Left ventricle myocardium superior (tissue), 1 donor: ENCODE measurements at regions not wholly inside any gene's neighbourhood (a gene's known extent, or its start where the extent isn't known, plus 50 kb on each side); places are given as distances from the start of the nearest gene placed in this dataset.
"Not testable (repeated sequence)": the region's sequence is repeated elsewhere in the genome, so short reads cannot be mapped to it uniquely, and the experiment has no call there.

Source experiments
- ATAC-seq: fragments of 200-7000 bp; cut with Tn5 transposase; one replicate; pipeline ENCODE4 v1.9.1; 2020; ENCODE audit warnings: mild to moderate bottlenecking, moderate library complexity
- DNase-seq: peaks from one replicate; pipeline ENCODE4 v3.0.0-alpha.2; 2020
- intact Hi-C: fragments of 100-400 bp; cut with micrococcal nuclease; formaldehyde crosslinking; loops from one replicate; pipeline ENCODE4 v1.11.0; 2022
- donor health status: DM: no; HTN: yes; CAD: no; lungs with severe emphysema.

GRCh38 chr14:19311023-19311422 is 123.1 kb downstream of the POTEG start:
- DNase-seq, intact Hi-C loops, ATAC-seq: not testable (repeated sequence)

GRCh38 chr14:19330678-19331077 is 103.5 kb downstream of the POTEG start:
- ATAC-seq, intact Hi-C loops, DNase-seq: not testable (repeated sequence)

GRCh38 chr14:19337232-19338059 is 96.7 kb downstream of the POTEG start:
- intact Hi-C loops, result not testable (repeated sequence)
- peak; percentile 95 for ATAC-seq

GRCh38 chr14:19338060-19338372 is 96.1 kb downstream of the POTEG start:
- intact Hi-C loops, DNase-seq, ATAC-seq: not testable (repeated sequence)

More at GRCh38 chr14:19337232-19338059, 96.7 kb downstream of the POTEG start:
- DNase-seq, result not testable (repeated sequence)

GRCh38 chr14:19340976-19341375 is 93.2 kb downstream of the POTEG start:
- intact Hi-C loops, ATAC-seq, DNase-seq: not testable (repeated sequence)

- ATAC-seq, DNase-seq, intact Hi-C loops: not testable (repeated sequence)
Observed at GRCh38 chr14:19341627-19342026, 92.5 kb downstream of the POTEG start.

- intact Hi-C loops, result not testable (repeated sequence)
Observed at GRCh38 chr14:19344261-19344660, 89.9 kb downstream of the POTEG start.

GRCh38 chr14:19344689-19345088 is 89.5 kb downstream of the POTEG start:
- DNase-seq, intact Hi-C loops: not testable (repeated sequence)
- peak; percentile 29 for ATAC-seq

More at GRCh38 chr14:19344261-19344660, 89.9 kb downstream of the POTEG start:
- DNase-seq, ATAC-seq: not testable (repeated sequence)

- intact Hi-C loops, DNase-seq, ATAC-seq: not testable (repeated sequence)
Observed at GRCh38 chr14:19345298-19345911, 88.7 kb downstream of the POTEG start.

GRCh38 chr14:19346074-19346480 is 88.1 kb downstream of the POTEG start:
- peak; percentile 31 for ATAC-seq
- peak; percentile 10 for DNase-seq
- intact Hi-C loops, result not testable (repeated sequence)

- intact Hi-C loops, DNase-seq, ATAC-seq: not testable (repeated sequence)
Observed at GRCh38 chr14:19346636-19347035, 87.5 kb downstream of the POTEG start.

GRCh38 chr14:19347112-19347511 is 87.0 kb downstream of the POTEG start:
- intact Hi-C loops, ATAC-seq: not testable (repeated sequence)
- peak; percentile 12 for DNase-seq
